ENCODE measurements at regions not wholly inside any gene's neighbourhood (a gene's known extent, or its start where the extent isn't known, plus 50 kb on each side); places are given as distances from the start of the nearest gene placed in this dataset.
A peak's percentile ranks its signal among the peaks of the same experiment; 100 is the strongest.
"Not testable (repeated sequence)": the region's sequence is repeated elsewhere in the genome, so short reads cannot be mapped to it uniquely, and the experiment has no call there.

DNA sequence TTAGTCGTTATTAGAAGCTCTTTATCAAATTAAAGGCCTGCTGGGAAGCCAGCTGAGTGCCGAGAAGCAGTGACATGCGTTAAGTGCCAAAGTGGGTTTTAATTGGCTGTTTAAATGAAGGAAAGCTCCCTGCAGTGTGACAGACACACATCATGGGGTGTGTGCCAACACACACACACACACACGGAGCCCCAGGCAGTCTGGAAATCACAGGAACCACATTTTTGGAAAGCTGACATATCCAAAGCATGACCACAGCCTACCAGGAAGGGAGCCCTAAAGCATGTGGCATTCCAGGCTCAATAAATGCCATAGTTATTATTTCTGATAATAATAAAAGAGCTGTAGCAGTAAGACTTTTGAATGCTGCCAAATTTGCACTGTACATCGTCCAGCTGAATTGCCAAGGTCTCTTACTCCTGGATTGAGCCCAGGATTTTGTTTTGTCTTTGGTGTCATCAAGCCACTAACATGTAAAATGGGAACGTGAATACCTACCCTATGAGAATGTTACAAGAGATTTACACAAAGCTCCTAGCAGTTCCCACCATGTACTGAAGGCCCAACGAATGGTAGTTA, 135.1 kb downstream of the TMEM30B start:
- Histone ChIP-seq H3K4me2 (ENCODE audit: extremely low read depth, insufficient read depth, low read length) (peak overlapping the region; percentile 21), H3K79me2 (ENCODE audit: control insufficient read depth, insufficient read depth, low read length) (no peaks in the 10 kb centered on the region), H3K36me3 (ENCODE audit: control insufficient read depth, insufficient read depth, low read length) (no peaks in the 10 kb centered on the region), H3K27ac (ENCODE audit: insufficient read depth, low read length) (peak overlapping the region; percentile 88), H3K4me3 (replicated peaks in 1 of 4; ENCODE audit: control extremely low read depth in 1 of 4, insufficient read depth in 1 of 4, low read depth in 3 of 4, low read length in 4 of 4) (no peak overlapping the region), H3K9me3 (ENCODE audit: control insufficient read depth, insufficient read depth, low read depth, low read length) (no peaks in the 10 kb centered on the region), H3K9ac (ENCODE audit: insufficient read depth, low read length) (peak overlapping the region; percentile 24), H3K4me1 (ENCODE audit: control insufficient read depth, extremely low read depth, insufficient read depth, low read length) (peaks cover 32% of the 10 kb centered on the region), H2AFZ (ENCODE audit: low read length) (no peak overlapping the region), H4K20me1 (ENCODE audit: control insufficient read depth, extremely low read depth, insufficient read depth, low read length) (no peaks in the 10 kb centered on the region), H3K27me3 (ENCODE audit: control insufficient read depth, insufficient read depth, low read length) (no peaks in the 10 kb centered on the region)
- no peak for TF ChIP-seq CTCF (conservative IDR thresholded peaks at IDR 0.05 in 1 of 2, IDR thresholded peaks at IDR 0.05 in 1 of 2; ENCODE audit: low read depth in 1 of 2, low read length in 2 of 2)
- TF ChIP-seq EZH2 (IDR thresholded peaks at IDR 0.05; ENCODE audit: low read length, missing control alignments) = no peak
- DNase-seq (ENCODE audit: low read depth in 2 of 2) = peak; percentile 80 to 93

GRCh38 chr14:61145034-61145902, 135.9 kb downstream of the TMEM30B start:
- no peak overlapping the region for H2AFZ ChIP-seq (ENCODE audit: low read length)
- no peaks in the 10 kb centered on the region for H3K27me3 ChIP-seq (ENCODE audit: control insufficient read depth, insufficient read depth, low read length)
- DNase-seq (ENCODE audit: low read depth in 2 of 2) = peak; percentile 96 to 99
- H3K4me3 ChIP-seq (replicated peaks in 1 of 4; ENCODE audit: control extremely low read depth in 1 of 4, insufficient read depth in 1 of 4, low read depth in 3 of 4, low read length in 4 of 4) = no peak overlapping the region
- H4K20me1 ChIP-seq (ENCODE audit: control insufficient read depth, extremely low read depth, insufficient read depth, low read length) = no peaks in the 10 kb centered on the region
- H3K9me3 ChIP-seq (ENCODE audit: control insufficient read depth, insufficient read depth, low read depth, low read length) = no peaks in the 10 kb centered on the region
- peak overlapping the region; percentile 88 for H3K27ac ChIP-seq (ENCODE audit: insufficient read depth, low read length)
- H3K4me1 ChIP-seq (ENCODE audit: control insufficient read depth, extremely low read depth, insufficient read depth, low read length) = peaks cover 36% of the 10 kb centered on the region
- H3K9ac ChIP-seq (ENCODE audit: insufficient read depth, low read length) = peak overlapping the region; percentile 24
- no peaks in the 10 kb centered on the region for H3K79me2 ChIP-seq (ENCODE audit: control insufficient read depth, insufficient read depth, low read length)
- TF ChIP-seq EZH2 (IDR thresholded peaks at IDR 0.05; ENCODE audit: low read length, missing control alignments) (no peak), CTCF (conservative IDR thresholded peaks at IDR 0.05 in 1 of 2, IDR thresholded peaks at IDR 0.05 in 1 of 2; ENCODE audit: low read depth in 1 of 2, low read length in 2 of 2) (no peak)
- no peaks in the 10 kb centered on the region for H3K36me3 ChIP-seq (ENCODE audit: control insufficient read depth, insufficient read depth, low read length)
- peak overlapping the region; percentile 21 for H3K4me2 ChIP-seq (ENCODE audit: extremely low read depth, insufficient read depth, low read length)

GRCh38 chr14:61144117-61145033, 136.8 kb downstream of the TMEM30B start:
- peak overlapping the region; percentile 19 for H3K4me2 ChIP-seq (ENCODE audit: extremely low read depth, insufficient read depth, low read length)
- DNase-seq (ENCODE audit: low read depth in 2 of 2) = peak in 1 of 2 donors; percentile 40
- H3K9me3 ChIP-seq (ENCODE audit: control insufficient read depth, insufficient read depth, low read depth, low read length) = not testable (repeated sequence)

More at GRCh38 chr14:61144117-61145033, 136.8 kb downstream of the TMEM30B start:
- H4K20me1 ChIP-seq (ENCODE audit: control insufficient read depth, extremely low read depth, insufficient read depth, low read length); H3K36me3 ChIP-seq (ENCODE audit: control insufficient read depth, insufficient read depth, low read length); H3K9ac ChIP-seq (ENCODE audit: insufficient read depth, low read length); H3K27me3 ChIP-seq (ENCODE audit: control insufficient read depth, insufficient read depth, low read length); H2AFZ ChIP-seq (ENCODE audit: low read length); H3K79me2 ChIP-seq (ENCODE audit: control insufficient read depth, insufficient read depth, low read length); H3K4me3 ChIP-seq (replicated peaks in 1 of 4; ENCODE audit: control extremely low read depth in 1 of 4, insufficient read depth in 1 of 4, low read depth in 3 of 4, low read length in 4 of 4): not testable (repeated sequence)
- H3K4me1 ChIP-seq (ENCODE audit: control insufficient read depth, extremely low read depth, insufficient read depth, low read length) = peaks cover 37% of the 10 kb centered on the region
- H3K27ac ChIP-seq (ENCODE audit: insufficient read depth, low read length) = peak overlapping the region; percentile 88
